ENCODE measurements at regions not wholly inside any gene's neighbourhood (a gene's known extent, or its start where the extent isn't known, plus 50 kb on each side); places are given as distances from the start of the nearest gene placed in this dataset.

GRCh38 chr13:40072663-40073120 lies 417.2 kb downstream of the COG6 start:
- TF ChIP-seq CTCF (conservative IDR thresholded peaks at IDR 0.05 in 1 of 2, IDR thresholded peaks at IDR 0.05 in 1 of 2; ENCODE audit: low read depth in 1 of 2, low read length in 2 of 2) (no peak), EZH2 (IDR thresholded peaks at IDR 0.05; ENCODE audit: low read length, missing control alignments) (no peak)

Data from fibroblast of lung (primary cell).